K562 (cell line): ENCODE measurements at regions not wholly inside any gene's neighbourhood (a gene's known extent, or its start where the extent isn't known, plus 50 kb on each side); places are given as distances from the start of the nearest gene placed in this dataset.

Source experiments
- ATAC-seq: fragments of 200-7000 bp; cut with Tn5 transposase; 3 replicates; pipeline ENCODE4 v1.9.1; 2020; ENCODE audit warnings: moderate library complexity
- BruUV-seq: library from RNA; stranded (reverse); fragments of 400-500 nt; replicated peaks from 2 replicates; lab custom pipeline; 2021; lab: Mats Ljungman, UMichigan
- CTCF ChIA-PET: fragments of 300-600 bp; formaldehyde crosslinking; extraction: SDS; loops from one replicate; lab custom pipeline; 2021; ENCODE audit warnings: low intra/inter-chr PET ratio; lab: Yijun Ruan, JAX
- POLR2A ChIA-PET: fragments of 300-600, 350-650 bp; sonication (Branson Sonifier 250); formaldehyde crosslinking; extraction: SDS; loops from one replicate; lab custom pipeline; 2021; ENCODE audit warnings: antibody characterized with exemption, inconsistent platforms; lab: Yijun Ruan, JAX
- DNase-seq, 4 experiments: peaks; one replicate each; pipeline versions ENCODE4 v3.0.0 to v3.0.0-alpha.2; 2011 to 2018; ENCODE audit warnings: low spot score in 3 of 4, mixed read lengths in 3 of 4; ENCODE audit errors: extremely low read depth in 1 of 4
- FAIRE-seq: peaks from 2 replicates; lab custom pipeline; 2011; peaks lifted over from hg19 to GRCh38; lab: Jason Lieb, UNC
- H2AFZ ChIP-seq: 2 replicates; pipeline ENCODE4 v1.6.0; 2011; ENCODE audit warnings: low read depth, low read length, control low read depth, inconsistent platforms
- H3K27ac ChIP-seq: fragments of 200-600 bp; 3 replicates; pipeline ENCODE4 v1.8.0; 2011; ENCODE audit warnings: low read depth, mild to moderate bottlenecking, control low read depth, inconsistent platforms, low read length, moderate library complexity, mixed read lengths; ENCODE audit errors: extremely low read depth
- H3K27me3 ChIP-seq, 2 experiments: fragments of 300-600 bp in 1 of 2; 2 replicates in 1 of 2; 3 replicates in 1 of 2; pipeline versions ENCODE4 v1.6.0 to v1.8.0; 2011; ENCODE audit warnings: inconsistent platforms in 2 of 2, low read length in 2 of 2, mild to moderate bottlenecking in 1 of 2, mixed read lengths in 1 of 2, moderate library complexity in 1 of 2; ENCODE audit not compliant: control insufficient read depth in 2 of 2, insufficient read depth in 2 of 2
- H3K36me3 ChIP-seq: fragments of 300-600 bp; 3 replicates; pipeline ENCODE4 v1.8.0; 2011; ENCODE audit warnings: mild to moderate bottlenecking, low read length, inconsistent platforms; ENCODE audit not compliant: control insufficient read depth, insufficient read depth
- H3K4me1 ChIP-seq, 2 experiments: fragments of 200-600 bp in 1 of 2; replicated peaks in 1 of 2; 2 replicates in 1 of 2; 3 replicates in 1 of 2; pipeline versions ENCODE4 v1.5.1 to v1.8.0; 2011; ENCODE audit warnings: inconsistent platforms in 2 of 2, low read length in 2 of 2, mild to moderate bottlenecking in 1 of 2, mixed read lengths in 1 of 2, moderate library complexity in 1 of 2; ENCODE audit not compliant: control insufficient read depth in 2 of 2, insufficient read depth in 2 of 2
- H3K4me2 ChIP-seq: 2 replicates; pipeline ENCODE4 v1.6.1; 2011; ENCODE audit warnings: low read length, control low read depth, inconsistent platforms, mixed read lengths; ENCODE audit not compliant: insufficient read depth
- H3K4me3 ChIP-seq: fragments of 200-600 bp; sonication (generic), shearing (Covaris generic); 2 replicates; pipeline ENCODE4 v1.5.1; 2016; ENCODE audit warnings: control low read depth, inconsistent platforms
- H3K79me2 ChIP-seq: fragments of 200-600 bp; 3 replicates; pipeline ENCODE4 v1.8.0; 2011; ENCODE audit warnings: low read length, inconsistent platforms; ENCODE audit not compliant: control insufficient read depth, insufficient read depth
- H3K9ac ChIP-seq, 2 experiments: 2 replicates each; pipeline versions ENCODE4 v1.6.0 to v1.6.1; 2011; ENCODE audit warnings: low read depth in 2 of 2, low read length in 2 of 2, control low read depth in 1 of 2, inconsistent platforms in 1 of 2, mild to moderate bottlenecking in 1 of 2, mixed read lengths in 1 of 2; ENCODE audit not compliant: insufficient read depth in 1 of 2
- H3K9me1 ChIP-seq: one replicate; pipeline ENCODE4 v1.6.0; 2011; ENCODE audit warnings: inconsistent platforms, mild to moderate bottlenecking, low read length, moderate library complexity; ENCODE audit not compliant: control insufficient read depth, insufficient read depth
- H3K9me3 ChIP-seq: replicated peaks from 2 replicates; pipeline ENCODE4 v1.5.1; 2011; ENCODE audit warnings: low read depth, low read length, inconsistent platforms; ENCODE audit not compliant: control insufficient read depth, insufficient read depth
- H4K20me1 ChIP-seq: replicated peaks from 2 replicates; pipeline ENCODE4 v1.6.1; 2011; ENCODE audit warnings: low read length, inconsistent platforms, mixed read lengths; ENCODE audit not compliant: control insufficient read depth, insufficient read depth
- FOXM1 ChIP-seq, 2 experiments: fragments of 450-650 bp in 1 of 2; sonication (generic) in 1 of 2; formaldehyde crosslinking in 1 of 2; IDR thresholded peaks; 2 replicates each; pipeline versions ENCODE4 v1.6.1 to v1.9.0; 2017 to 2022; ENCODE audit warnings: low read depth in 2 of 2, mild to moderate bottlenecking in 2 of 2, missing genetic modification reagents in 1 of 2, moderate library complexity in 1 of 2
- GTF2E2 ChIP-seq: fragments of 200-800 bp; sonication (Bioruptor generic); IDR thresholded peaks from 2 replicates; pipeline ENCODE4 v1.6.1; 2016; ENCODE audit warnings: missing genetic modification characterization, missing compliant biosample characterization
- HSF4 ChIP-seq: fragments of 250-450 bp; sonication (Bioruptor Pico); IDR thresholded peaks from 2 replicates; pipeline ENCODE4 v2.1.2; 2022; ENCODE audit warnings: mild to moderate bottlenecking, moderate library complexity, borderline replicate concordance
- PRPF4 ChIP-seq: fragments of 200-400 bp; formaldehyde crosslinking; IDR thresholded peaks from one replicate; pipeline ENCODE4 v1.6.1; 2017; ENCODE audit warnings: low read length, low read depth, mild to moderate bottlenecking; ENCODE audit not compliant: insufficient read depth, poor library complexity, severe bottlenecking
- PTRF ChIP-seq: fragments of 450-650 bp; IDR thresholded peaks from 2 replicates; pipeline ENCODE4 v1.6.1; 2016; ENCODE audit warnings: mild to moderate bottlenecking, missing genetic modification characterization, missing compliant biosample characterization
- RBM25 ChIP-seq: fragments of 200-400 bp; formaldehyde crosslinking; IDR thresholded peaks from 2 replicates; pipeline ENCODE4 v1.6.1; 2018; ENCODE audit warnings: low read length, low read depth, moderate library complexity; ENCODE audit not compliant: severe bottlenecking
- TRIM28 ChIP-seq: fragments of 450-650 bp; IDR thresholded peaks from 2 replicates; pipeline ENCODE4 v1.6.1; 2017
- ZC3H11A ChIP-seq: IDR thresholded peaks from 2 replicates; pipeline ENCODE4 v1.6.1; 2012; ENCODE audit warnings: low read depth, low read length, improper control_type of control experiment
- ZKSCAN1 ChIP-seq: fragments of 150-350 bp; IDR thresholded peaks from 2 replicates; pipeline ENCODE4 v1.6.1; 2016; ENCODE audit warnings: low read depth, low read length
- WGBS: fragments of 100-300 bp; shearing (Covaris generic); methylation state at CpG from one replicate; pipeline ENCODE4 v1.1.6; 2016; ENCODE audit warnings: low coverage, mixed read lengths; ENCODE audit not compliant: insufficient coverage; ENCODE audit errors: missing lambda C conversion rate; 5-methylcytosine and 5-hydroxymethylcytosine counted together
- in situ Hi-C: fragments of 300-500 bp; cut with MboI; formaldehyde crosslinking; loops from 4 replicates; pipeline ENCODE4 v1.15.0; 2018; ENCODE audit warnings: inconsistent platforms, mixed read lengths
- intact Hi-C: fragments of 100-400 bp; cut with micrococcal nuclease; formaldehyde crosslinking; loops from 2 replicates; pipeline ENCODE4 v1.14.2; 2022
- TF ChIP-seq, protein P1 (sequence below): fragments of 450-650 bp; IDR thresholded peaks from 2 replicates; pipeline ENCODE4 v1.6.1; 2016; ENCODE audit warnings: antibody characterized with exemption
- TF ChIP-seq, protein P2 (sequence below): sonication (generic); formaldehyde crosslinking; IDR thresholded peaks from 2 replicates; pipeline ENCODE4 v1.9.0; 2022; ENCODE audit warnings: mild to moderate bottlenecking, missing genetic modification reagents
- TF ChIP-seq, protein P3 (sequence below): fragments of 450-650 bp; IDR thresholded peaks from 2 replicates; pipeline ENCODE4 v1.6.1; 2017; ENCODE audit warnings: antibody characterized with exemption, mild to moderate bottlenecking

DNA sequence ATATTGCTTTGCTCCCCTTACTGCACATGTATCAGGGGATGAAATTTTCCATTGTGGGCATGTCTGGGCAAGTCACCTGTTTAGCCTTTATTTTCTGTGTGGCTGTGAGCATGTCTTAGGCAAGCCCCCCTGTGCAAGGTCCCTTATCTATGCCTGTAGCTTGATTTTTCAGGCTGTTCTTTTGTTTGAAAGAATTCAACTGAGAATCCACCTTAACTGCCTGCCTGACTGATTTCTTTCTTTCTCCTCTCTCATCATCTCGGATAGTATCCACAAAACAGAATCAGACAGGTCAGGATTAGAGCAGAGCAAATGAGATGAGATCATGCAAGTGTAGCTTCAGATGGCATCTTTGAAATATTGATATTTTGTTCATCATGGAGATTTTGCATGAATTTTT lies 1147.5 kb upstream of the ACVR2A start:
- ATAC-seq (no peak), FAIRE-seq (no peak), DNase-seq (no peak)
- BruUV-seq = no TSS peak
- Histone ChIP-seq H2AFZ (no peak overlapping the region), H3K27me3 (no peaks in the 10 kb centered on the region), H3K9ac (no peak overlapping the region), H3K4me3 (no peak overlapping the region), H3K79me2 (no peaks in the 10 kb centered on the region), H4K20me1 (no peaks in the 10 kb centered on the region), H3K9me1 (no peaks in the 10 kb centered on the region), H3K36me3 (no peaks in the 10 kb centered on the region), H3K4me2 (no peak overlapping the region), H3K27ac (no peak overlapping the region), H3K9me3 (no peaks in the 10 kb centered on the region), H3K4me1 (no peaks in the 10 kb centered on the region)
- CTCF ChIA-PET = no interaction called here
- in situ Hi-C loops (no loop called here), intact Hi-C loops (no loop called here)
- TF ChIP-seq ZC3H11A (no peak), TRIM28 (no peak), RBM25 (no peak), FOXM1 (IDR thresholded peaks at IDR 0.05; ENCODE audit: low read depth) (no peak), FOXM1 (CRISPR knock-in tag; IDR thresholded peaks at IDR 0.05; ENCODE audit: low read depth) (no peak), PTRF (tag) (no peak), ZKSCAN1 (no peak), HSF4 (CRISPR knock-in tag) (no peak), PRPF4 (no peak), GTF2E2 (no peak)
- TF ChIP-seq, protein P1, sequence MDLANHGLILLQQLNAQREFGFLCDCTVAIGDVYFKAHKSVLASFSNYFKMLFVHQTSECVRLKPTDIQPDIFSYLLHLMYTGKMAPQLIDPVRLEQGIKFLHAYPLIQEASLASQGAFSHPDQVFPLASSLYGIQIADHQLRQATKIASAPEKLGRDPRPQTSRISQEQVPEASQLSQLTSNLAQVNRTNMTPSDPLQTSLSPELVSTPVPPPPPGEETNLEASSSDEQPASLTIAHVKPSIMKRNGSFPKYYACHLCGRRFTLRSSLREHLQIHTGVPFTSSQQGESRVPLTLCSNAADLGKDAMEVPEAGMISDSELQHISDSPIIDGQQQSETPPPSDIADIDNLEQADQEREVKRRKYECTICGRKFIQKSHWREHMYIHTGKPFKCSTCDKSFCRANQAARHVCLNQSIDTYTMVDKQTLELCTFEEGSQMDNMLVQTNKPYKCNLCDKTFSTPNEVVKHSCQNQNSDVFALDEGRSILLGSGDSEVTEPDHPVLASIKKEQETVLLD = no peak
- TF ChIP-seq, protein P2, sequence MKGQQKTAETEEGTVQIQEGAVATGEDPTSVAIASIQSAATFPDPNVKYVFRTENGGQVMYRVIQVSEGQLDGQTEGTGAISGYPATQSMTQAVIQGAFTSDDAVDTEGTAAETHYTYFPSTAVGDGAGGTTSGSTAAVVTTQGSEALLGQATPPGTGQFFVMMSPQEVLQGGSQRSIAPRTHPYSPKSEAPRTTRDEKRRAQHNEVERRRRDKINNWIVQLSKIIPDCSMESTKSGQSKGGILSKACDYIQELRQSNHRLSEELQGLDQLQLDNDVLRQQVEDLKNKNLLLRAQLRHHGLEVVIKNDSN = no peak
- TF ChIP-seq, protein P3, sequence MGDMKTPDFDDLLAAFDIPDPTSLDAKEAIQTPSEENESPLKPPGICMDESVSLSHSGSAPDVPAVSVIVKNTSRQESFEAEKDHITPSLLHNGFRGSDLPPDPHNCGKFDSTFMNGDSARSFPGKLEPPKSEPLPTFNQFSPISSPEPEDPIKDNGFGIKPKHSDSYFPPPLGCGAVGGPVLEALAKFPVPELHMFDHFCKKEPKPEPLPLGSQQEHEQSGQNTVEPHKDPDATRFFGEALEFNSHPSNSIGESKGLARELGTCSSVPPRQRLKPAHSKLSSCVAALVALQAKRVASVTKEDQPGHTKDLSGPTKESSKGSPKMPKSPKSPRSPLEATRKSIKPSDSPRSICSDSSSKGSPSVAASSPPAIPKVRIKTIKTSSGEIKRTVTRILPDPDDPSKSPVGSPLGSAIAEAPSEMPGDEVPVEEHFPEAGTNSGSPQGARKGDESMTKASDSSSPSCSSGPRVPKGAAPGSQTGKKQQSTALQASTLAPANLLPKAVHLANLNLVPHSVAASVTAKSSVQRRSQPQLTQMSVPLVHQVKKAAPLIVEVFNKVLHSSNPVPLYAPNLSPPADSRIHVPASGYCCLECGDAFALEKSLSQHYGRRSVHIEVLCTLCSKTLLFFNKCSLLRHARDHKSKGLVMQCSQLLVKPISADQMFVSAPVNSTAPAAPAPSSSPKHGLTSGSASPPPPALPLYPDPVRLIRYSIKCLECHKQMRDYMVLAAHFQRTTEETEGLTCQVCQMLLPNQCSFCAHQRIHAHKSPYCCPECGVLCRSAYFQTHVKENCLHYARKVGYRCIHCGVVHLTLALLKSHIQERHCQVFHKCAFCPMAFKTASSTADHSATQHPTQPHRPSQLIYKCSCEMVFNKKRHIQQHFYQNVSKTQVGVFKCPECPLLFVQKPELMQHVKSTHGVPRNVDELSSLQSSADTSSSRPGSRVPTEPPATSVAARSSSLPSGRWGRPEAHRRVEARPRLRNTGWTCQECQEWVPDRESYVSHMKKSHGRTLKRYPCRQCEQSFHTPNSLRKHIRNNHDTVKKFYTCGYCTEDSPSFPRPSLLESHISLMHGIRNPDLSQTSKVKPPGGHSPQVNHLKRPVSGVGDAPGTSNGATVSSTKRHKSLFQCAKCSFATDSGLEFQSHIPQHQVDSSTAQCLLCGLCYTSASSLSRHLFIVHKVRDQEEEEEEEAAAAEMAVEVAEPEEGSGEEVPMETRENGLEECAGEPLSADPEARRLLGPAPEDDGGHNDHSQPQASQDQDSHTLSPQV = no peak
- POLR2A ChIA-PET = no interaction called here
- 0% methylated on average over 1 of the region's 1 CpG for WGBS
